HPDE6-E6E7 (cell line): ENCODE measurements at regions not wholly inside any gene's neighbourhood (a gene's known extent, or its start where the extent isn't known, plus 50 kb on each side); places are given as distances from the start of the nearest gene placed in this dataset.
"Not testable (repeated sequence)": the region's sequence is repeated elsewhere in the genome, so short reads cannot be mapped to it uniquely, and the experiment has no call there.

Experiments used
- DNase-seq: peaks from one replicate; pipeline ENCODE4 v3.0.0; 2011; ENCODE audit warnings: missing footprints; ENCODE audit errors: extremely low spot score

- no peak for DNase-seq
Measured at GRCh38 chr9:96131825-96132224, 170.2 kb downstream of the HSD17B3 start.

GRCh38 chr9:96130970-96131369 lies 171.0 kb downstream of the HSD17B3 start:
- DNase-seq, result no peak

GRCh38 chr9:96129747-96130146 lies 172.2 kb downstream of the HSD17B3 start:
- DNase-seq, result no peak

- DNase-seq, result no peak
Measured at GRCh38 chr9:96128880-96129279, 173.1 kb downstream of the HSD17B3 start.

GRCh38 chr9:96126321-96126881 lies 175.6 kb downstream of the HSD17B3 start:
- no peak for DNase-seq

GRCh38 chr9:96125624-96126023 lies 176.4 kb downstream of the HSD17B3 start:
- DNase-seq, result no peak

- DNase-seq, result no peak
Measured at GRCh38 chr9:96122751-96123150, 179.2 kb downstream of the HSD17B3 start.

- DNase-seq, result no peak
Measured at GRCh38 chr9:96122282-96122681, 179.7 kb downstream of the HSD17B3 start.

GRCh38 chr9:96121136-96121535 lies 180.8 kb downstream of the HSD17B3 start:
- no peak for DNase-seq

- no peak for DNase-seq
Measured at GRCh38 chr9:96117398-96118080, 184.4 kb downstream of the HSD17B3 start.

GRCh38 chr9:96116275-96117064 lies 185.5 kb downstream of the HSD17B3 start:
- no peak for DNase-seq

- no peak for DNase-seq
Measured at GRCh38 chr9:96115836-96116235, 186.1 kb downstream of the HSD17B3 start.

GRCh38 chr9:96113032-96113431 lies 188.9 kb downstream of the HSD17B3 start:
- no peak for DNase-seq

GRCh38 chr9:96109680-96110351 lies 192.2 kb downstream of the HSD17B3 start:
- no peak for DNase-seq

- DNase-seq, result no peak
Measured at GRCh38 chr9:96108691-96109380, 193.1 kb downstream of the HSD17B3 start.

GRCh38 chr9:96107436-96107835 lies 194.5 kb downstream of the HSD17B3 start:
- DNase-seq, result no peak

- DNase-seq, result no peak
Measured at GRCh38 chr9:96100385-96101300, 201.3 kb downstream of the HSD17B3 start.

GRCh38 chr9:96090630-96091029 lies 211.3 kb downstream of the HSD17B3 start:
- DNase-seq, result not testable (repeated sequence)

GRCh38 chr9:96089452-96090085 lies 212.4 kb downstream of the HSD17B3 start:
- no peak for DNase-seq

- DNase-seq, result no peak
Measured at GRCh38 chr9:96088510-96088909, 213.0 kb downstream of the ERCC6L2 start.
